ENCODE measurements at regions not wholly inside any gene's neighbourhood (a gene's known extent, or its start where the extent isn't known, plus 50 kb on each side); places are given as distances from the start of the nearest gene placed in this dataset.

GRCh38 chr10:91061608-91062007 is 140.7 kb upstream of the ANKRD1 start:
- TF ChIP-seq CTCF (IDR thresholded peaks at IDR 0.05) (no peak), POLR2A (IDR thresholded peaks at IDR 0.05) (no peak)

Measured in body of pancreas (tissue), 4 donors.